ENCODE measurements at regions not wholly inside any gene's neighbourhood (a gene's known extent, or its start where the extent isn't known, plus 50 kb on each side); places are given as distances from the start of the nearest gene placed in this dataset.

DNA sequence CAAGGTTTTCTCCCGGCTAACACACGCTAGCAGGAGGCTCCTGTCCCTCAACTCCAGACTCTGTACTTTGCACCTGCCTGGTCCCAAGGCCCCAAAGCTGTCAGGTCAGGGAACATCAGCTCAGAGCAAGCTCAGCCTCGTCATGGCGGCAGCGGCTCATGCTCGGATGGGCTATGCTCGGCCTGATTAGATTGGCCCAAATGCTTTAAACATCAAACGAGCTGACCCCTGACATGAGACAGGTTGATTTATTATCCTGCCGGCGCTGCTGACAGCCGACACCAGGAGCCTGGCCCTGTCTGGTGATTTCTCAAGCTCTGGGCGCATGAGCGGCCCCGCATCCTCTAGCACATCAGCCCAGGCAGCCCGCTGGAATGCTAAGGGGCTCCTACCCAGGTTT, 436.4 kb downstream of the EIPR1 start:
- no peaks in the 10 kb centered on the region for H3K4me1 ChIP-seq
- ATAC-seq (ENCODE audit: low FRiP score in 2 of 2) (no peak), DNase-seq (no peak)
- TF ChIP-seq EP300 (IDR thresholded peaks at IDR 0.05) (no peak), POLR2A (IDR thresholded peaks at IDR 0.05) (no peak), CTCF (IDR thresholded peaks at IDR 0.05) (no peak), POLR2AphosphoS5 (IDR thresholded peaks at IDR 0.05) (no peak)
- peaks cover 0 to 8% (median 0%) of the 10 kb centered on the region in 4 donors for H3K9me3 ChIP-seq
- 42 to 59% methylated on average over 6 to 15 of the region's 15 CpGs for WGBS, 2 donors
- no peaks in the 10 kb centered on the region for H3K36me3 ChIP-seq
- H3K27me3 ChIP-seq: no peaks in the 10 kb centered on the region
- H3K4me3 ChIP-seq: no peak overlapping the region
- H3K27ac ChIP-seq: no peak overlapping the region

DNA sequence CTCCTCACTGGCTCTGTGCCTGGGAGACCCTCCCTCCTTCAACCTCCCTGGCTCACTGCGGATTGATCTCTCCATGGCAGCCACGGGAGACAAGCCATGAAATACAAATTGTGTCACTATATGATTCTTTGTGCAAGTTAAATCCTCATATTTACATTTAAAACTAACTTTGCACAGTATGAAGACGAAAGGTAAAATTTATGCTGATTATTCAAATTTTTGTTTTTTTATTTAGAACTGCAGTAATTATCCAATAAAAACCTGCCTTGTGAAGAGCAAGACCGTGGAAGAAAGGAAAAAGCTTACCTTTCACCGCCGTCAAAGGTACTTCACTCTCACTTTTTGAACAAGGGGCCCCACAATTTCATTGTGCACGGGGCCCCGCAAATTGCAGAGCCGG, 436.9 kb downstream of the EIPR1 start:
- 76 to 90% methylated on average over 9 of the region's 9 CpGs for whole genome bisulfite sequencing, 2 donors
- Histone ChIP-seq H3K9me3 (peaks cover 0 to 8% (median 0%) of the 10 kb centered on the region in 4 donors), H3K36me3 (no peaks in the 10 kb centered on the region), H3K27ac (no peak overlapping the region), H3K4me1 (no peaks in the 10 kb centered on the region), H3K27me3 (no peaks in the 10 kb centered on the region), H3K4me3 (no peak overlapping the region)
- no peak for ATAC-seq (ENCODE audit: low FRiP score in 2 of 2)
- DNase-seq: no peak
- no peak for TF ChIP-seq POLR2A (IDR thresholded peaks at IDR 0.05)
- no peak for TF ChIP-seq POLR2AphosphoS5 (IDR thresholded peaks at IDR 0.05)
- TF ChIP-seq EP300 (IDR thresholded peaks at IDR 0.05): no peak
- TF ChIP-seq CTCF (IDR thresholded peaks at IDR 0.05): no peak

DNA sequence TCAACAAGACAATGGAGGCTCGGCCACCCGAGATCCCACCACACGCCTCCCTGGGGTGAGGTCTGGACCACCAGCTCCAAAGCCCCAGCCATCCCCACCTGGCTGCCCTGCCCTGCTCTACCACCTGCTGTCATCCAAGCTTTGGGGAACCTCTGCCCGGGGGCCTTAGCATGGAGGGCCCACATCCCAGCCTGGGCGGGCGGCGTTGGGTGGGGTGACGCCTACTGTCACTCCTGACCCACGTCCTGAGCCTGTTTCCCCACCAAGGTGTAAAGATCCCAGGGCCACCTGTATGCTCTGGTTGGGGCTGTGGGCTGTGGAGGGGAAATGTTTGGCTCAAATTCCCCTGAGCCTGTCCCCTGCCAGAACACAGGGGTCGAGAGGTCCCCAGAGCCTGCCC, 437.6 kb downstream of the EIPR1 start:
- DNase-seq: peak in 1 of 2 donors; percentile 69
- WGBS, 2 donors: 93 to 94% methylated on average over 4 to 8 of the region's 10 CpGs
- no peak for TF ChIP-seq CTCF (IDR thresholded peaks at IDR 0.05)
- TF ChIP-seq POLR2AphosphoS5 (IDR thresholded peaks at IDR 0.05): no peak
- TF ChIP-seq POLR2A (IDR thresholded peaks at IDR 0.05): no peak
- TF ChIP-seq EP300 (IDR thresholded peaks at IDR 0.05): no peak

DNA sequence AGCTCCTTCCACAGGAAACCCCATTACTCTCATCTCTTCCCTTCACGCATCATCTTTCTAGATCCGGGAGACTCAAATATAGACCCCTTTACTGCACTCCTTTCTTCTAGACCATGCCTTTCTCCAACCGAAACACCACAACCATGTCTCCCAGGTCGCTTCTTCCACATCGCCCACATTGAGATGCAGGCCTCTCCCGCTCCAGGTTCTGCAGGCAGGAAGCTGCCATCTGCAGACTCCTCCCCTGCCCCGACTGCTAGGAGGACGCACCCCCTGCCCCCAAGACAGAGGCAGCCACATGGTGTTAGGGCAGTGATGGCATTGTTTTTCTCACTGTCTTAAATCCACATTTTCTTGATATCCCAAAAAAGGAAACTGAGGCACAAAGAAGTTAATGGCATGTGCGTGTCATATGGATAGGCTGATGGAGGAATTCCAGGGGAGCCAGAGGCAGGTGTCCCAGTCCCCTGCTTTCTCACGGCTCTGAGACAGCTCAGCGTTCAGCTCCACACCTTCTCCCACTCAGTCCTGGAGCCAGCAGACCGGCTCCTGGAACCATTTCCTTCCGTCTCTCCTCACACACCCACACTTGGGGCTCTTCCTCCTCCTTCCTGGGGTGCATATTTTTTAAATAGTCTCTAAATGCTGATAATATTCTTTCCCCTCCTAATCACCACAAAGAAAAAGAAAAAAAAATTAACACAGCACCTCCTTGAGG, 438.4 kb downstream of the EIPR1 start:
- no peak overlapping the region for H3K4me3 ChIP-seq
- H3K27me3 ChIP-seq: no peaks in the 10 kb centered on the region
- TF ChIP-seq POLR2A (IDR thresholded peaks at IDR 0.05): no peak
- no peak for TF ChIP-seq POLR2AphosphoS5 (IDR thresholded peaks at IDR 0.05)
- no peak for TF ChIP-seq CTCF (IDR thresholded peaks at IDR 0.05)
- no peak for TF ChIP-seq EP300 (IDR thresholded peaks at IDR 0.05)
- H3K4me1 ChIP-seq: no peaks in the 10 kb centered on the region
- H3K27ac ChIP-seq: no peak overlapping the region
- DNase-seq (no peak), ATAC-seq (ENCODE audit: low FRiP score in 2 of 2) (no peak)
- H3K9me3 ChIP-seq: no peaks in the 10 kb centered on the region
- WGBS, 2 donors: 92 to 94% methylated on average over 12 to 13 of the region's 13 CpGs
- H3K36me3 ChIP-seq: no peaks in the 10 kb centered on the region

More for the DNA sequence above, 437.6 kb downstream of the EIPR1 start:
- no peak overlapping the region for H3K4me3 ChIP-seq
- H3K9me3 ChIP-seq: peaks cover 0 to 4% (median 0%) of the 10 kb centered on the region in 4 donors
- no peaks in the 10 kb centered on the region for H3K27me3 ChIP-seq
- no peaks in the 10 kb centered on the region for H3K36me3 ChIP-seq
- peak in 1 of 2 donors; percentile 22 for ATAC-seq (ENCODE audit: low FRiP score in 2 of 2)
- H3K27ac ChIP-seq: no peak overlapping the region
- H3K4me1 ChIP-seq: no peaks in the 10 kb centered on the region

- peak in 1 of 2 donors; percentile 66 for DNase-seq
- no peak for TF ChIP-seq EP300 (IDR thresholded peaks at IDR 0.05)
- TF ChIP-seq POLR2AphosphoS5 (IDR thresholded peaks at IDR 0.05): no peak
- no peak for TF ChIP-seq CTCF (IDR thresholded peaks at IDR 0.05)
- TF ChIP-seq POLR2A (IDR thresholded peaks at IDR 0.05): no peak
- H3K36me3 ChIP-seq: no peaks in the 10 kb centered on the region
- H3K27ac ChIP-seq: no peak overlapping the region
- no peaks in the 10 kb centered on the region for H3K27me3 ChIP-seq
- no peaks in the 10 kb centered on the region for H3K4me1 ChIP-seq
- ATAC-seq (ENCODE audit: low FRiP score in 2 of 2): peak in 1 of 2 donors; percentile 18
- H3K4me3 ChIP-seq: no peak overlapping the region
- H3K9me3 ChIP-seq: no peaks in the 10 kb centered on the region
- 51 to 70% methylated on average over 8 to 14 of the region's 14 CpGs for WGBS, 2 donors
Observed at GRCh38 chr2:2938481-2938880, 439.1 kb downstream of the EIPR1 start.
